ENCODE measurements at regions not wholly inside any gene's neighbourhood (a gene's known extent, or its start where the extent isn't known, plus 50 kb on each side); places are given as distances from the start of the nearest gene placed in this dataset.

GRCh38 chr1:80542231-80542630 is 1258.5 kb upstream of the ADGRL2 start:
- TF ChIP-seq CTCF (IDR thresholded peaks at IDR 0.05; ENCODE audit: poor library complexity, severe bottlenecking) (no peak), SMC3 (conservative IDR thresholded peaks at IDR 0.05; ENCODE audit: poor library complexity) (no peak)

Data from neural cell (in vitro differentiated cells).